SU-DHL-6 (cell line): ENCODE measurements at regions not wholly inside any gene's neighbourhood (a gene's known extent, or its start where the extent isn't known, plus 50 kb on each side); places are given as distances from the start of the nearest gene placed in this dataset.

ENCODE experiments used
- H2AFZ ChIP-seq: fragments of 200-600 bp; sonication (generic); 2 replicates; pipeline ENCODE4 v1.6.1; 2014; ENCODE audit warnings: low read depth, mild to moderate bottlenecking, moderate library complexity, mixed read lengths, antibody characterized with exemption, low read length; ENCODE audit not compliant: severe bottlenecking
- H3F3A ChIP-seq: fragments of 200-600 bp; shearing (Covaris generic); 2 replicates; pipeline ENCODE4 v1.6.0; 2016; ENCODE audit warnings: antibody characterized with exemption, mild to moderate bottlenecking; ENCODE audit not compliant: insufficient read depth
- H3K27ac ChIP-seq: fragments of 200-600 bp; sonication (generic); 2 replicates; pipeline ENCODE4 v1.5.1; 2016; ENCODE audit warnings: low read depth, mild to moderate bottlenecking, low read length, moderate library complexity, mixed read lengths
- H3K27me3 ChIP-seq: fragments of 200-600 bp; sonication (generic), shearing (Covaris generic); 2 replicates; pipeline ENCODE4 v1.6.0; 2014; ENCODE audit warnings: mild to moderate bottlenecking, low read length
- H3K36me3 ChIP-seq: fragments of 200-600 bp; sonication (generic); 2 replicates; pipeline ENCODE4 v1.6.1; 2014; ENCODE audit warnings: mild to moderate bottlenecking, low read length, mixed read lengths
- H3K4me2 ChIP-seq: fragments of 300-600, 200-600 bp; shearing (Covaris generic), sonication (generic); 2 replicates; pipeline ENCODE4 v1.6.0; 2014; ENCODE audit warnings: low read length, low read depth, mild to moderate bottlenecking; ENCODE audit not compliant: poor library complexity, severe bottlenecking
- H3K4me3 ChIP-seq: fragments of 200-600 bp; sonication (generic); 2 replicates; pipeline ENCODE4 v1.5.1; 2014; ENCODE audit warnings: antibody characterized with exemption, low read length, mild to moderate bottlenecking, mixed read lengths; ENCODE audit not compliant: insufficient read depth, poor library complexity, severe bottlenecking
- H3K79me2 ChIP-seq: fragments of 200-600 bp; sonication (generic); 2 replicates; pipeline ENCODE4 v1.6.1; 2014; ENCODE audit warnings: mild to moderate bottlenecking, low read length, moderate library complexity; ENCODE audit not compliant: insufficient read depth
- H3K9ac ChIP-seq: fragments of 200-600 bp; sonication (generic); 2 replicates; pipeline ENCODE4 v1.7.0; 2014; ENCODE audit warnings: mild to moderate bottlenecking, low read length
- H3K9me2 ChIP-seq: fragments of 200-600 bp; sonication (generic); replicated peaks from 2 replicates; pipeline ENCODE4 v1.6.1; 2014; ENCODE audit warnings: low read length; ENCODE audit not compliant: insufficient read depth
- H3K9me3 ChIP-seq: fragments of 200-600 bp; sonication (generic); 2 replicates; pipeline ENCODE4 v1.6.1; 2014; ENCODE audit warnings: low read length, mixed read lengths; ENCODE audit not compliant: insufficient read depth
- H4K20me1 ChIP-seq: fragments of 200-600 bp; sonication (generic); 2 replicates; pipeline ENCODE4 v1.6.1; 2014; ENCODE audit warnings: low read depth, mild to moderate bottlenecking, antibody characterized with exemption, low read length, moderate library complexity, mixed read lengths
- CTCF ChIP-seq: fragments of 200-600 bp; sonication (generic); IDR thresholded peaks from one replicate; pipeline ENCODE4 v1.5.1; 2017; ENCODE audit warnings: antibody characterized with exemption, mild to moderate bottlenecking, low read length, moderate library complexity; ENCODE audit not compliant: insufficient read depth, poor library complexity, severe bottlenecking
- EZH2phosphoT487 ChIP-seq: fragments of 200-600 bp; sonication (generic), shearing (Covaris generic); conservative IDR thresholded peaks from 2 replicates; pipeline ENCODE4 v1.6.1; 2018; ENCODE audit warnings: mild to moderate bottlenecking, antibody characterized with exemption, low read length, moderate library complexity, mixed read lengths

GRCh38 chr4:104205116-104205515, 289.6 kb downstream of the CXXC4 start:
- Histone ChIP-seq H3K27me3 (no peaks in the 10 kb centered on the region), H3K9me2 (no peaks in the 10 kb centered on the region), H4K20me1 (no peaks in the 10 kb centered on the region), H3K4me2 (no peak overlapping the region), H3K9ac (no peak overlapping the region), H3F3A (no peaks in the 10 kb centered on the region), H3K27ac (no peak overlapping the region), H3K36me3 (no peaks in the 10 kb centered on the region), H3K79me2 (no peaks in the 10 kb centered on the region), H3K9me3 (no peaks in the 10 kb centered on the region), H3K4me3 (no peak overlapping the region), H2AFZ (no peak overlapping the region)
- TF ChIP-seq EZH2phosphoT487 = no peak
- TF ChIP-seq CTCF = no peak

GRCh38 chr4:104188301-104188700, 306.4 kb downstream of the CXXC4 start:
- Histone ChIP-seq H3K9ac (no peak overlapping the region), H2AFZ (no peak overlapping the region), H3K36me3 (no peaks in the 10 kb centered on the region), H3K4me3 (no peak overlapping the region), H3K27me3 (no peaks in the 10 kb centered on the region), H3F3A (no peaks in the 10 kb centered on the region), H4K20me1 (no peaks in the 10 kb centered on the region), H3K4me2 (no peak overlapping the region), H3K9me2 (no peaks in the 10 kb centered on the region), H3K79me2 (no peaks in the 10 kb centered on the region), H3K9me3 (no peaks in the 10 kb centered on the region), H3K27ac (no peak overlapping the region)
- TF ChIP-seq EZH2phosphoT487 (no peak), CTCF (no peak)

GRCh38 chr4:104169437-104169836, 325.3 kb downstream of the CXXC4 start:
- H3K9me3 ChIP-seq = no peaks in the 10 kb centered on the region
- H3K4me2 ChIP-seq = no peak overlapping the region
- no peak for TF ChIP-seq CTCF
- TF ChIP-seq EZH2phosphoT487 = no peak
- no peaks in the 10 kb centered on the region for H4K20me1 ChIP-seq
- H3K27me3 ChIP-seq = no peaks in the 10 kb centered on the region
- no peak overlapping the region for H2AFZ ChIP-seq
- H3K27ac ChIP-seq = no peak overlapping the region
- H3K79me2 ChIP-seq = no peaks in the 10 kb centered on the region
- no peak overlapping the region for H3K4me3 ChIP-seq
- no peak overlapping the region for H3K9ac ChIP-seq
- H3F3A ChIP-seq = no peaks in the 10 kb centered on the region
- no peaks in the 10 kb centered on the region for H3K36me3 ChIP-seq
- no peaks in the 10 kb centered on the region for H3K9me2 ChIP-seq

- Histone ChIP-seq H3K9ac (no peak overlapping the region), H2AFZ (no peak overlapping the region)
Observed at GRCh38 chr4:104166749-104167148, 327.9 kb downstream of the CXXC4 start.

More at GRCh38 chr4:104166749-104167148, 327.9 kb downstream of the CXXC4 start:
- Histone ChIP-seq H3K9me3 (no peaks in the 10 kb centered on the region), H3K27me3 (no peaks in the 10 kb centered on the region), H3K4me2 (no peak overlapping the region), H3K79me2 (no peaks in the 10 kb centered on the region), H4K20me1 (no peaks in the 10 kb centered on the region), H3K4me3 (no peak overlapping the region), H3K27ac (no peak overlapping the region), H3K36me3 (no peaks in the 10 kb centered on the region), H3K9me2 (no peaks in the 10 kb centered on the region), H3F3A (no peaks in the 10 kb centered on the region)
- TF ChIP-seq CTCF (no peak), EZH2phosphoT487 (no peak)
